AG09309 (cell line): ENCODE measurements at regions not wholly inside any gene's neighbourhood (a gene's known extent, or its start where the extent isn't known, plus 50 kb on each side); places are given as distances from the start of the nearest gene placed in this dataset.

Experiments used
- DNase-seq: peaks from one replicate; pipeline ENCODE4 v3.0.0-alpha.2; 2010; ENCODE audit warnings: low read depth
- H3K4me3 ChIP-seq: 2 replicates; pipeline ENCODE4 v1.5.1; 2011; ENCODE audit warnings: mild to moderate bottlenecking, low read depth, low read length, moderate library complexity; ENCODE audit not compliant: control insufficient read depth
- TF ChIP-seq, protein P1 (sequence below): IDR thresholded peaks from 2 replicates; pipeline ENCODE4 v1.5.1; 2011; ENCODE audit warnings: mild to moderate bottlenecking, low read depth, low read length, inconsistent platforms; ENCODE audit not compliant: insufficient read depth, control insufficient read depth; ENCODE audit errors: missing control alignments

DNA sequence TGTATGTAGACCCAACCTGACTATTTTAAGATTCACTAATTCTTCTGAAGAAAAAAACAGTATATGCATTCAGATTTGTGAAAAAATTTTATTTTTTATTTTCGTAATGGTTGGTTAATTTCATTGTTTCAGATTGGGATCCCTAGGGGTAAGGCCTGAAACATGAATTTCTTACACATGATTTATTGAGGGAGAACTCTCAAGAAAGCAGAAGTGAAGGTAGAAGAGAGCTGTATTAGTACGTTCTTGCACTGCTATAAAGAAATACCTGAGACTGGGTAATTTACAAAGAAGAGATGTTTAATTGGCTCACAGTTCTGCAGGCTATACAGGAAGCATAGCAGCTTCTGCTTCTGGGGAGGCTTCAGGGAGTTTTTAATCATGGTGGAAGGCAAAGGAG, 611.9 kb upstream of the TECRL start:
- TF ChIP-seq, protein P1, sequence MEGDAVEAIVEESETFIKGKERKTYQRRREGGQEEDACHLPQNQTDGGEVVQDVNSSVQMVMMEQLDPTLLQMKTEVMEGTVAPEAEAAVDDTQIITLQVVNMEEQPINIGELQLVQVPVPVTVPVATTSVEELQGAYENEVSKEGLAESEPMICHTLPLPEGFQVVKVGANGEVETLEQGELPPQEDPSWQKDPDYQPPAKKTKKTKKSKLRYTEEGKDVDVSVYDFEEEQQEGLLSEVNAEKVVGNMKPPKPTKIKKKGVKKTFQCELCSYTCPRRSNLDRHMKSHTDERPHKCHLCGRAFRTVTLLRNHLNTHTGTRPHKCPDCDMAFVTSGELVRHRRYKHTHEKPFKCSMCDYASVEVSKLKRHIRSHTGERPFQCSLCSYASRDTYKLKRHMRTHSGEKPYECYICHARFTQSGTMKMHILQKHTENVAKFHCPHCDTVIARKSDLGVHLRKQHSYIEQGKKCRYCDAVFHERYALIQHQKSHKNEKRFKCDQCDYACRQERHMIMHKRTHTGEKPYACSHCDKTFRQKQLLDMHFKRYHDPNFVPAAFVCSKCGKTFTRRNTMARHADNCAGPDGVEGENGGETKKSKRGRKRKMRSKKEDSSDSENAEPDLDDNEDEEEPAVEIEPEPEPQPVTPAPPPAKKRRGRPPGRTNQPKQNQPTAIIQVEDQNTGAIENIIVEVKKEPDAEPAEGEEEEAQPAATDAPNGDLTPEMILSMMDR, result no peak
- no peak overlapping the region for H3K4me3 ChIP-seq
- DNase-seq, result no peak

GRCh38 chr4:65019775-65020174, 610.5 kb upstream of the TECRL start:
- TF ChIP-seq, protein P1, result no peak
- H3K4me3 ChIP-seq, result no peak overlapping the region
- DNase-seq, result no peak

- no peak overlapping the region for H3K4me3 ChIP-seq
- DNase-seq, result no peak
- TF ChIP-seq, protein P1, result no peak
These were observed 609.1 kb upstream of the TECRL start for GRCh38 chr4:65018313-65018712.

DNA sequence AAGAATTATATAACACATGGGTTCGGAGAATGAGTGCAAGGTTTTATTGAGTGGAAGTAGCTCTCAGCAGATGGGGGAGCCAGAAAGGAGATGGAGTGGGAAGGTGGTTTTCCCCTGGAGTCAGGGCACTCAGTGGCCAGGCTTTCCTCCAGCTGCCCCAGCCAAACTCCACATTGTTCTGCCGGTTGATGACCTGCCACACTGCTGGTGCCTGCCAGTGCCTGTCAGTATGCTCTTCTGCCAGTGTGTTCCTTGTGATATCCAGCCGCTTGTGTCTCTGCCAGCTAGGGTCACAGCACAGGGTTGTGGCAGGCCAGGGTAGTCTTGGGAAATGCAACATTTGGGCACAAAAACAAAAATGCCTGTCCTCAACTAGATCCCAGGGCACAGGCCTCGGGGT, 604.8 kb upstream of the TECRL start:
- no peak for DNase-seq
- no peak overlapping the region for H3K4me3 ChIP-seq
- TF ChIP-seq, protein P1, result no peak

DNA sequence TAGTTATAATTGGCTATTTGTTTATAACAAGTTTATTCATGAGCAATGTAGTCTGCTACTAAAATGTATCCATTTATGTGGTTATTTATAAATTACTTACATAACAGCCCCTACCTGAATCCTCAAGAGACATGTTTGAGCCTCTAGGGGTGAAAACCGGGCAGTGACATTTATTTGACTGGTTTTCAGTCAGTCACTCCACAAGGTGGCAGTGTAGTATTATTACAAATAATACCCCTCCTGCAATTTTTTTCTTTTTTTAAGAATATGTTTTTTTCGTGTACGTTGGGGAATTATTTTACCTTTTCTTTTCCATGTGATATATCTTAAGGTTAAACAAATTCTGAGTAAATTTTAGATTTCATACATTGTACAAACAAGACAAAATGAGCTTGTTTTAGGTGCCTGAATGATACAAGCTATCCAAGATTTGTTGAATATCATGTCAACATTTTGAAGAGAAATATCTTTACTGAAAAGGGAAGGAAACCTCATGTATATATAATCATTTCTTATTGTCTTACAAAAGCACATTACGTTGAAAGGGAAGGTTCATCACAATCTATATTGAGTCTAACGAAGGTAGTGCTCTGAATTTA, 598.7 kb upstream of the TECRL start:
- no peak overlapping the region for H3K4me3 ChIP-seq
- TF ChIP-seq, protein P1, result peak; percentile 37
- DNase-seq, result peak; percentile 2

DNA sequence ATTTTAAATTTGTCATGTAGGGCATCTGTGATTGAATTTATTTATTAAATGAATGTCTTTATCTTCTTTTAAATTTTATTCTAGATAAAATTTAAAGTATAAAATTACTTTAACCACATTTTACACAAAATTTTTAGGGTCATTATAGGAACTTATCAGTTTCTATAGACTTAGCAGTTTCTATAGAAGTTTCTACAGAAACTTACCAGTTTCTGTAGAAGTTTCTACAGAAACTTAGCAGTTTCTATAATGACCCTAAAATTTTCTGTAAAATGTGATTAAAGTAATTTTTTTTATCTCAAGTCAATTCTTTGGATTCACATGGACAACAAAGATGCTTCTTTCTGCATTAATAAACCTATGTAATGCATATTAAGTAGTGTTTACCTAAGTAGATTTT, 565.9 kb upstream of the TECRL start:
- TF ChIP-seq, protein P1, result no peak
- no peak for DNase-seq
- H3K4me3 ChIP-seq, result no peak overlapping the region

DNA sequence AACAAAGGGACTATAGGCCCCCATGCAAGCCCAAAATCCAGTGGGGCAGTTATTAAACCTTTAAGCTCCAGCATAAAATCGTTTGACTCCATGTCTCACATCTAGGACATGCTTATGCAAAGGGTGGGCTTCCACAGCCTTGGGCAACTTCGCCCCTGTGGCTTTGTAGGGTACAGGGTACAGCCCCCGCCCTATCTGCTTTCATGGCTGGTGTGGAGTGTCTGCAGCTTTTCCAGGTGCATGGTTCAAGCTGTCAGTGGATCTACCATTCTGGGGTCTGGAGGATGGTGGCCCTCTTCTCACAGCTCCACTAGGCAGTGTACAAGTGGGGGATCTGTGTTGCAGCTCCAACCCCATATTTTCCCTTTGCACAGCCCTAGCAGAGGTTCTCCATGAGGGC, 559.8 kb upstream of the TECRL start:
- TF ChIP-seq, protein P1, result no peak
- no peak overlapping the region for H3K4me3 ChIP-seq
- no peak for DNase-seq
